WTC11 (cell line): ENCODE measurements at regions not wholly inside any gene's neighbourhood (a gene's known extent, or its start where the extent isn't known, plus 50 kb on each side); places are given as distances from the start of the nearest gene placed in this dataset.

Experiments
- ATAC-seq: fragments of 200-7000 bp; cut with Tn5 transposase; 2 replicates; pipeline ENCODE4 v1.10.0; 2021; ENCODE audit warnings: mild to moderate bottlenecking, moderate library complexity
- CTCF ChIA-PET: fragments of 300-600 bp; sonication (Branson Sonifier 250); formaldehyde crosslinking; loops from one replicate; lab custom pipeline; 2021; ENCODE audit warnings: antibody characterized with exemption; lab: Charles Lee
- POLR2A ChIA-PET: fragments of 350-600 bp; sonication (Branson Sonifier 250); formaldehyde crosslinking; loops from one replicate; lab custom pipeline; 2021; ENCODE audit warnings: antibody characterized with exemption; lab: Charles Lee
- DNase-seq: peaks from one replicate; pipeline ENCODE4 v3.0.0; 2021; ENCODE audit warnings: low spot score
- H3K27ac Mint-ChIP-seq: 2 replicates; pipeline ENCODE4 v1.8.0; 2021; ENCODE audit warnings: mixed read lengths
- H3K27me3 Mint-ChIP-seq: 2 replicates; pipeline ENCODE4 v1.8.0; 2021; ENCODE audit warnings: low read depth, mild to moderate bottlenecking, moderate library complexity, mixed read lengths
- H3K36me3 Mint-ChIP-seq: 2 replicates; pipeline ENCODE4 v1.8.0; 2021; ENCODE audit warnings: mixed read lengths
- H3K4me1 Mint-ChIP-seq: 2 replicates; pipeline ENCODE4 v1.8.0; 2022; ENCODE audit warnings: mixed read lengths
- H3K4me3 Mint-ChIP-seq: 2 replicates; pipeline ENCODE4 v1.8.0; 2021; ENCODE audit warnings: mild to moderate bottlenecking, moderate library complexity, mixed read lengths
- H3K9me3 Mint-ChIP-seq: 2 replicates; pipeline ENCODE4 v1.8.0; 2021; ENCODE audit warnings: mixed read lengths
- CREB1 ChIP-seq: sonication (generic); formaldehyde crosslinking; IDR thresholded peaks from 2 replicates; pipeline ENCODE4 v1.8.0; 2023; ENCODE audit warnings: mild to moderate bottlenecking, missing genetic modification reagents
- ELF4 ChIP-seq: sonication (generic); formaldehyde crosslinking; IDR thresholded peaks from 2 replicates; pipeline ENCODE4 v1.8.1; 2022; ENCODE audit warnings: low read depth, mild to moderate bottlenecking, moderate library complexity, missing genetic modification reagents
- GABPB1 ChIP-seq: sonication (generic); formaldehyde crosslinking; IDR thresholded peaks from 2 replicates; pipeline ENCODE4 v1.8.1; 2023; ENCODE audit warnings: mild to moderate bottlenecking, missing genetic modification reagents
- HMGXB4 ChIP-seq: sonication (generic); formaldehyde crosslinking; IDR thresholded peaks from 2 replicates; pipeline ENCODE4 v1.8.1; 2023; ENCODE audit warnings: mild to moderate bottlenecking, moderate library complexity, missing genetic modification reagents
- JAZF1 ChIP-seq: fragments of 250-450 bp; sonication (Bioruptor Pico); IDR thresholded peaks from 2 replicates; pipeline ENCODE4 v1.9.0; 2021; ENCODE audit warnings: moderate library complexity, mild to moderate bottlenecking, inconsistent platforms
- MLX ChIP-seq: sonication (generic); formaldehyde crosslinking; IDR thresholded peaks from 2 replicates; pipeline ENCODE4 v1.8.1; 2023; ENCODE audit warnings: mild to moderate bottlenecking, missing genetic modification reagents, moderate library complexity
- NFE2L1 ChIP-seq: sonication (generic); formaldehyde crosslinking; IDR thresholded peaks from 2 replicates; pipeline ENCODE4 v1.8.1; 2023; ENCODE audit warnings: missing genetic modification reagents
- PRRX2 ChIP-seq: fragments of 250-450 bp; sonication (Bioruptor Pico); IDR thresholded peaks from 2 replicates; pipeline ENCODE4 v1.8.0; 2021; ENCODE audit warnings: mild to moderate bottlenecking
- RELA ChIP-seq: sonication (generic); formaldehyde crosslinking; IDR thresholded peaks from 2 replicates; pipeline ENCODE4 v1.8.1; 2022; ENCODE audit warnings: missing genetic modification reagents, mild to moderate bottlenecking, borderline replicate concordance
- RORB ChIP-seq: fragments of 250-450 bp; sonication (Bioruptor Pico); IDR thresholded peaks from 2 replicates; pipeline ENCODE4 v1.9.0; 2021; ENCODE audit warnings: mild to moderate bottlenecking
- SP1 ChIP-seq: sonication (generic); formaldehyde crosslinking; conservative IDR thresholded peaks from 2 replicates; pipeline ENCODE4 v1.8.1; 2022; ENCODE audit warnings: missing genetic modification reagents
- TCF7 ChIP-seq: sonication (generic); formaldehyde crosslinking; IDR thresholded peaks from 2 replicates; pipeline ENCODE4 v1.8.0; 2022; ENCODE audit warnings: mild to moderate bottlenecking, low read depth, missing genetic modification reagents, moderate library complexity
- ZBTB21 ChIP-seq: sonication (generic); formaldehyde crosslinking; IDR thresholded peaks from 2 replicates; pipeline ENCODE4 v1.8.1; 2023; ENCODE audit warnings: mild to moderate bottlenecking, missing genetic modification reagents, borderline replicate concordance
- ZNF263 ChIP-seq: sonication (generic); formaldehyde crosslinking; IDR thresholded peaks from 2 replicates; pipeline ENCODE4 v1.8.1; 2022; ENCODE audit warnings: low read depth, mild to moderate bottlenecking, moderate library complexity, missing genetic modification reagents
- ZNF532 ChIP-seq: fragments of 250-450 bp; sonication (Bioruptor Pico); IDR thresholded peaks from 2 replicates; pipeline ENCODE4 v1.9.0; 2021; ENCODE audit warnings: mild to moderate bottlenecking, borderline replicate concordance
- TF ChIP-seq, protein P1 (sequence below): fragments of 250-450 bp; sonication (Bioruptor Pico); IDR thresholded peaks from 2 replicates; pipeline ENCODE4 v2.1.2; 2022; ENCODE audit warnings: mild to moderate bottlenecking, moderate library complexity
- TF ChIP-seq, protein P2 (sequence below): sonication (generic); formaldehyde crosslinking; IDR thresholded peaks from 2 replicates; pipeline ENCODE4 v1.8.1; 2022; ENCODE audit warnings: low read depth, mild to moderate bottlenecking, moderate library complexity, missing genetic modification reagents, borderline replicate concordance
- TF ChIP-seq, protein P3 (sequence below): fragments of 250-450 bp; sonication (Bioruptor Pico); IDR thresholded peaks from 2 replicates; pipeline ENCODE4 v1.9.0; 2021; ENCODE audit warnings: mild to moderate bottlenecking

GRCh38 chr14:22379727-22380126, 209.3 kb downstream of the DAD1 start:
- CTCF ChIA-PET = interaction anchor here (0.7 to 1.5 kb wide), 2 partner anchors 92 to 274 kb away, joined by 3 to 5 read pairs; no protein-coding TSS in a partner anchor
- no peak for ATAC-seq
- no peaks in the 10 kb centered on the region for H3K9me3 Mint-ChIP-seq
- TF ChIP-seq, protein P1, sequence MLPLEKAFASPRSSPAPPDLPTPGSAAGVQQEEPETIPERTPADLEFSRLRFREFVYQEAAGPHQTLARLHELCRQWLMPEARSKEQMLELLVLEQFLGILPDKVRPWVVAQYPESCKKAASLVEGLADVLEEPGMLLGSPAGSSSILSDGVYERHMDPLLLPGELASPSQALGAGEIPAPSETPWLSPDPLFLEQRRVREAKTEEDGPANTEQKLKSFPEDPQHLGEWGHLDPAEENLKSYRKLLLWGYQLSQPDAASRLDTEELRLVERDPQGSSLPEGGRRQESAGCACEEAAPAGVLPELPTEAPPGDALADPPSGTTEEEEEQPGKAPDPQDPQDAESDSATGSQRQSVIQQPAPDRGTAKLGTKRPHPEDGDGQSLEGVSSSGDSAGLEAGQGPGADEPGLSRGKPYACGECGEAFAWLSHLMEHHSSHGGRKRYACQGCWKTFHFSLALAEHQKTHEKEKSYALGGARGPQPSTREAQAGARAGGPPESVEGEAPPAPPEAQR = no peak
- TF ChIP-seq, protein P2, sequence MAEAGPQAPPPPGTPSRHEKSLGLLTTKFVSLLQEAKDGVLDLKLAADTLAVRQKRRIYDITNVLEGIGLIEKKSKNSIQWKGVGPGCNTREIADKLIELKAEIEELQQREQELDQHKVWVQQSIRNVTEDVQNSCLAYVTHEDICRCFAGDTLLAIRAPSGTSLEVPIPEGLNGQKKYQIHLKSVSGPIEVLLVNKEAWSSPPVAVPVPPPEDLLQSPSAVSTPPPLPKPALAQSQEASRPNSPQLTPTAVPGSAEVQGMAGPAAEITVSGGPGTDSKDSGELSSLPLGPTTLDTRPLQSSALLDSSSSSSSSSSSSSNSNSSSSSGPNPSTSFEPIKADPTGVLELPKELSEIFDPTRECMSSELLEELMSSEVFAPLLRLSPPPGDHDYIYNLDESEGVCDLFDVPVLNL (CRISPR knock-in tag) = no peak
- TF ChIP-seq GABPB1 (no peak), ELF4 (no peak), JAZF1 (CRISPR knock-in tag) (no peak), ZNF532 (CRISPR knock-in tag) (no peak), TCF7 (CRISPR knock-in tag) (no peak), SP1 (CRISPR knock-in tag) (no peak), MLX (CRISPR knock-in tag) (no peak), PRRX2 (CRISPR knock-in tag) (no peak), HMGXB4 (no peak), RELA (CRISPR knock-in tag) (no peak), NFE2L1 (CRISPR knock-in tag) (no peak), ZBTB21 (CRISPR knock-in tag) (no peak), CREB1 (CRISPR knock-in tag) (no peak), ZNF263 (CRISPR knock-in tag) (no peak), RORB (no peak)
- TF ChIP-seq, protein P3, sequence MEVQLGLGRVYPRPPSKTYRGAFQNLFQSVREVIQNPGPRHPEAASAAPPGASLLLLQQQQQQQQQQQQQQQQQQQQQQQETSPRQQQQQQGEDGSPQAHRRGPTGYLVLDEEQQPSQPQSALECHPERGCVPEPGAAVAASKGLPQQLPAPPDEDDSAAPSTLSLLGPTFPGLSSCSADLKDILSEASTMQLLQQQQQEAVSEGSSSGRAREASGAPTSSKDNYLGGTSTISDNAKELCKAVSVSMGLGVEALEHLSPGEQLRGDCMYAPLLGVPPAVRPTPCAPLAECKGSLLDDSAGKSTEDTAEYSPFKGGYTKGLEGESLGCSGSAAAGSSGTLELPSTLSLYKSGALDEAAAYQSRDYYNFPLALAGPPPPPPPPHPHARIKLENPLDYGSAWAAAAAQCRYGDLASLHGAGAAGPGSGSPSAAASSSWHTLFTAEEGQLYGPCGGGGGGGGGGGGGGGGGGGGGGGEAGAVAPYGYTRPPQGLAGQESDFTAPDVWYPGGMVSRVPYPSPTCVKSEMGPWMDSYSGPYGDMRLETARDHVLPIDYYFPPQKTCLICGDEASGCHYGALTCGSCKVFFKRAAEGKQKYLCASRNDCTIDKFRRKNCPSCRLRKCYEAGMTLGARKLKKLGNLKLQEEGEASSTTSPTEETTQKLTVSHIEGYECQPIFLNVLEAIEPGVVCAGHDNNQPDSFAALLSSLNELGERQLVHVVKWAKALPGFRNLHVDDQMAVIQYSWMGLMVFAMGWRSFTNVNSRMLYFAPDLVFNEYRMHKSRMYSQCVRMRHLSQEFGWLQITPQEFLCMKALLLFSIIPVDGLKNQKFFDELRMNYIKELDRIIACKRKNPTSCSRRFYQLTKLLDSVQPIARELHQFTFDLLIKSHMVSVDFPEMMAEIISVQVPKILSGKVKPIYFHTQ (CRISPR knock-in tag) = no peak
- POLR2A ChIA-PET = no interaction called here
- DNase-seq = no peak
- H3K4me3 Mint-ChIP-seq = no peak overlapping the region
- peaks cover 12% of the 10 kb centered on the region for H3K4me1 Mint-ChIP-seq
- H3K36me3 Mint-ChIP-seq = no peaks in the 10 kb centered on the region
- H3K27me3 Mint-ChIP-seq = no peaks in the 10 kb centered on the region
- H3K27ac Mint-ChIP-seq = no peak overlapping the region
